HT1080 (cell line): ENCODE measurements at regions not wholly inside any gene's neighbourhood (a gene's known extent, or its start where the extent isn't known, plus 50 kb on each side); places are given as distances from the start of the nearest gene placed in this dataset.

ENCODE experiments used
- DNase-seq: peaks from one replicate; pipeline ENCODE4 v3.0.0-alpha.2; 2015; ENCODE audit warnings: low read depth

DNA sequence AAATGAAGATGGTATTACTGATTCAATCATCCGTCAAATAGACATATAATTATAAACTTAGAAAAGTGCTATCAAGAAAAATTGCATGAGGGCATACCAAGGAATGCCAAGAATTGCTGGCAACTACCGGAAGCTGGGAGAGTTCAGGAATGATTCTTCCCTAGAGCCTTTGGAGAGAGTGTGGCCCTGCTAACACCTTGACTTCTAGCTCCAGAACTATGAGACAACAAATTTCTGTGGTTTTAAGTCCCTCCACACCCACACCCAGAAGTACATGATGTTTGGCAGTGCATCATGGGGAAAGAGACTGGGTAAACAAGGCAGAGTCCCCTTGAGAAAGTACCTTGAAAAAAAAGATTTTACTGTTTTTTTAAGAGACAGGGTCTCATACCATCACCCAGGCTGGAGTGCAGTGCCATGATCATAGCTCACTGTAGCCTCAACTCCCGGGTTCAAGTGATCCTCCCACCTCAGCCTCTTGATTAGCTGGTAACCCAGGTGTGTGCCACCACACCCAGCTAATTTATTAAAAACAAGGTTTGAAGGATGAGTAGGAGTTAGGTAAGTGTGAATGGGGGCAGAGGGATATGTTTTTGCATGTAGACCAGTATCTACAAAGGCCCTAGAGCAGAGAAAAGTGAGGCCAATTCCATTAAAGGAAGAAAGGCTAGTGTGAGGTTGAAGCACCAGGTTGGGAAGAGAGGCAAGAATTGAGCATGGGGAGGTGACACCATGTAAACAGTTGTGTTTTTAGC, 53.1 kb downstream of the GSX2 start:
- peak; percentile 68 for DNase-seq

DNA sequence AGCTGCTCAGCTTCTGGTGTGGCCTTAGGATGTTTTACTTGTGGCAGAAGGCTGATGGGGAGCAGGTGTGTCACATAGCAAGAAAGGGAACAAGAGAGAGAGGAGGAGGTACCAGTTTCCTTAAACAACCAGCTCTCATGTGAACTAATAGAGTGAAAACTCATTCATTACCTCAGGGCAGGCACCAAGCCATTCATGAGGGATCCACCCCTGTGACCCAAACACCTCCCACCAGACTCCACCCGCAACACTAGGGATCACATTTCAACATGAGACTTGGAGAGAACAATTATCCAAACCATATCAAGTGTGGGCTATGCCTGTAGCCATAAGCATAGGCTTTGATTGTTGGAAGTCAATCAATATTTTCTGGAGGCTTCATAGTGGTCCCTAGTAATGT, 56.0 kb downstream of the GSX2 start:
- no peak for DNase-seq

DNA sequence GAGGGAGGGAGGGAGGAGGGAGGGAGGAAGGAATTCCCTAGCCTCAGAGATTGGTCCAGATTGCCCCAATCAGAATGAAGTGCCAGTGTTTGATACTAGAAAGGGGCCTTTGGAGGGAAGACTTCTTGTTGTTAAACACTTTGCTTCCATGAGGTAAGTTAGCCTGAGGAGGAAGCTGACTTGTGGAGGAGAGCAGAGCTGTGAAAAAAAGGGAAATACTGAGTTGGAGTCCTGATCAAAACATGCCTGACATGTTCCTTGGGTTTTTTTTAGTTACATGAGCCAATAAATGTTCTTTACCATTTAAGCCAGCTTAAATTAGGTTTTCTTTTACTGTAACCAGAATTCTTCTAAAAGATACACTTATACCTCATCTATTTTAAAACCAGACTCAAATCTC, 57.6 kb downstream of the GSX2 start:
- DNase-seq, result no peak

DNA sequence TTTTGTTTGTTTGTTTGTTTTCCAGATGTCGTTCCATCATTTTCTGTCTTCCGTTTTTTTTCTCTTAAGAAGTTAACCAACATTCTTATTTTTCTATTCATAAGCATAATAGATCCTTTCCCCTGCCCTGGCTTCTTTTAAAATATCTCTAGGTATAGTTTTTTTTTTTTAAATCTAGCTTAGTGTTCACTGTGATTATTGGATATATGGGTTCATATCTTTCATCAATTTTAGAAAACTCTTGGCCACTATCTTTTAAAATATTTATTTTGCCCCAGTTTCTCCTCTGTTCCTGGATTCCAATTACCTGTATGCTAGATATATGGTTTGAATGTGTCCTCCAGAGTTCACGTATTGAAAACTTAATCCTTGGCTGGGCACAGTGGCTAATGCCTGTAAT, 59.6 kb downstream of the GSX2 start:
- no peak for DNase-seq

DNA sequence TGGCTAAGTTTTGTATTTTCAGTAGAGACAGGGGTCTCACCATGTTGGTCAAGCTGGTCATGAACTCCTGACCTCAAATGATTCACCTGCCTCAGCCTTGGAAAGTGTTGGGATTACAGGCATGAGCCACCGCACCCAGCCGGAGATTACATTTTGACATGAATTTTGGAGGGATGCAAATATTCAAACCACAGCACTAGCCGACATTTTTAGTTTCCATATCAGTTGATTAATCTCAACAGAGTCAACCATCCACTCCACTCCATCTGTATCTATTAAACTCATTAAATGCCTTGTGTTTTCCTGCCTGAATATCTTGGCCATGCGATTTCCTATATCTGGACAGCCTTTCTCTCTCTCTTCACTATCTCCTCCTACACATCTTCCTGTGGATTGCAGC, 64.1 kb upstream of the PDGFRA start:
- no peak for DNase-seq

DNA sequence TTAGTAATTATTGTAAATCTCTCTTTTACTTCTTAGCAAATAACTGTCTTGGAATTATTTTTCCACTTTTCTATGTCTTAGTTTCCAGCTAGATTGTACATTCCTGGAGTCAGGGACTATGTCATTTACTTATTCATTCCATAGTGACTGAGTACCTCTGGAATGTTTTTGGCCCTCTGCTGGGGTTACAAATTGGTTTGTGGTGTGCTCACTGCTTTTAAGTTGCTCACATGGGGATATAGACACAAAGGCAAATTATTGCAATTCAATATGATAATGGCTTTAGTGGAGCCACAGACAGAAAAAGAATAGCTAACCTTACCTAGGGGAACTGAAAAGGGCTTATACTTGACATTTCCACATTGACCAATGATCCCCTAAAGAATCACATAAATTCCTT, 63.7 kb upstream of the PDGFRA start:
- DNase-seq, result peak; percentile 87

DNA sequence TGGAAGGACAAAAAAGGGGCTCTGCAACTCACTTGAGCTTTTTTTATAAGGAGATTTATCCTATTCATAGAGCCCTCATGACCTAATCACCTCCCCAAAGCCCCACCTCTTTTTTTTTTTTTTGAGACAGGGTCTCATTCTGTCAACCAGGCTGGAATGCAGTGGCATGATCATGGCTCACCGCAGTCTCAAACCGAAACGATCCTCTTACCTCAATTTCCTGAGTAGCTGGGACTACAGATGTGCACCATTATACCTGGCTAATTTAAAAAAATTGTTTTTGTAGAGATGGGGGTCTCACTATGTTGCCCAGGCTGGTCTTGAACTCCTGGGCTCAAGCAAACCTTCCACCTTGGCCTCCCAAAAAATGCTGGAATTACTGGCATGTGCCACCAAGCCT, 61.6 kb upstream of the PDGFRA start:
- no peak for DNase-seq

DNA sequence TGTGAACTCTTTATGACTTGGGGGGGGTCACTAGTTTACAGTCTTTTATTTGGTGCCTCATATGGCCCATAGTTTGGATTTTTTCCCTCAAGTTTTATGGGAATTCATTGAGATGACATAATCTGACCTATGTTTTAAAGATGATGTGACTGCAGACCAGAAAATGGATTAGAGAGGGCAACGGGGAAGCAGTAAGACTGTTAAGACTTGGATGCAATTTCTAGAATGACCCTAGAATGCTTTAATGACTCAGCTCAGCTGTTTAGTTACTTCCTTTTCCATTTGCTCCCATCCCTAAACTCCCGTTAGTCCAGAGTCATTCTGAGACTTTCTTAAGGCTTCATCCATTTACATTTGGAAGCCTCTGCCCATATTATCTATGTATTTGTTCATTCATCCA, 59.9 kb upstream of the PDGFRA start:
- DNase-seq, result peak; percentile 42

DNA sequence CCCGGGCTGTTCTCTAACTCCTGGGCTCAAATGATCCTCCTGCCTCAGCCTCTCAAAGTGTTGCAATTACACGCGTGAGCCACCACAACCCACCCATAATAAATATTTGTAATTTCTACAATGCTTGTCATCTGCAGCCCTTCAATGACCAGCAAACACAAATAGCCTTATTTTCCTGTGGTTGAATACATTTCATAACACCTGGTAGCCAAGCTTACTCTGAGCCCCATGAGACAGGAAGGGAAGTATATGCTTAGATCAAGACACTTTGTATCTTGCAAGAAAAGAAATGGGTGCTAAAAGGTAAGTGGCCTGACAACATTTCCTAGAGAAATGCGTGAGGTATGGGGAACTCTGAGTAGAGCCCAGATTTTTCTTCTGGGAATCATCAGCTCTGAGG, 56.9 kb upstream of the PDGFRA start:
- DNase-seq, result no peak

DNA sequence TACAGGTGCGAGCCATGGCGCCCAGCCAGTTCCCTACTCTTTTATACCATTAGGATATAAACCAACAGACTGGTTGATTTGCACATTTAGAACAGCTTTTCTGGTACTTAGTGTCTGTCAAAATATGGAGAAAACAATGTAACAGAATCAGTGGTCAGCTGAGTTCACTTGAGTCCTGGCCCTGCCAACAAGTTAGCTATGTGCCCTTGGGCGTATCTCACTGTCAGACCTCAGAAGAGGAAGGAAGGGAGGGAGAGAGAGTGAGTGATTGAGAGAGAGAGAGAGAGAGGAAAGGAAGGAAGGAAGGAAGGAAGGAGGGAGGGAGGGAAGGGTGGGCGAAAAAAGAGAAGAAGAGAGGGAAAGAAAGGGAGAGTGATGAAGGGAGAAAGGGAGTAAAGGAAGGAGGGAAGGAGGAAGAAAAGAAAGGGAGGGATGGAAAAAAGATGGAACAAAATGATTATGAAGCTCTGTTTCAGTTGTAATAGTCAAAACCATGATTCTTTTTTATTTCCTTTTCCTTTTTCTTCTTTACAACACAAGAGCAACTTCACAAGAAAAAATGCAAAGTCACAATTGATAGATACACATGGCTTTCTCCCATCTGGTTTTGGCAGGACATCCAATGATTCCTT, 55.7 kb upstream of the PDGFRA start:
- DNase-seq, result no peak

DNA sequence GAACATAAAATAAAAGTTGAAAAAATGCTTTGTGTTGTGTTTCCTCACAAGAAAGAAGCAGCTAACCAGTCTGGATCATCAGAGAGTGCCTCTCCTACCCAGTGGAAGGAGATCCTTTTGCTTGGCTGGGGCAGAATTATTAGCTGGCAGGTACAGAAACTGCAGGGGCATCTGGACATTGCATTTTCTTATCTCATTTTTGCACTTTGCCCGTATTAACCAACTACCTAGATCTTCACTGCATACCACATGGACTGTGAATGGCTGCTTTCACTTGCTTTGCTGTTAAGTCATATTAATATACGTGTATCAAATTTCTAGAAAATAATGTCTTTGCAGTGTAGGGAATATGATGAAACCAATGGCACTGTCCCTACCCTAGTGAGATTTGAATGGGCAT, 52.9 kb upstream of the PDGFRA start:
- no peak for DNase-seq
